ENCODE measurements at regions not wholly inside any gene's neighbourhood (a gene's known extent, or its start where the extent isn't known, plus 50 kb on each side); places are given as distances from the start of the nearest gene placed in this dataset.

GRCh38 chr1:216843409-216843808, 120.2 kb upstream of the ESRRG start:
- no peak for TF ChIP-seq CTCF (IDR thresholded peaks at IDR 0.05)
- no peak for TF ChIP-seq POLR2A (IDR thresholded peaks at IDR 0.05)
